ENCODE measurements at regions not wholly inside any gene's neighbourhood (a gene's known extent, or its start where the extent isn't known, plus 50 kb on each side); places are given as distances from the start of the nearest gene placed in this dataset.
A peak's percentile ranks its signal among the peaks of the same experiment; 100 is the strongest.

GRCh38 chr13:105008604-105009003, 1526.9 kb downstream of the EFNB2 start:
- no peaks in the 10 kb centered on the region for H3K4me1 Mint-ChIP-seq
- H3K9me3 Mint-ChIP-seq = no peaks in the 10 kb centered on the region
- no peaks in the 10 kb centered on the region for H3K36me3 Mint-ChIP-seq
- H3K4me3 Mint-ChIP-seq = no peak overlapping the region
- no peaks in the 10 kb centered on the region for H3K27me3 Mint-ChIP-seq
- DNase-seq = no peak
- ATAC-seq (ENCODE audit: low read depth in 2 of 2) = no peak
- H3K27ac Mint-ChIP-seq = no peak overlapping the region

GRCh38 chr13:105007166-105007808, 1528.2 kb downstream of the EFNB2 start:
- Mint-ChIP-seq H3K27ac (no peak overlapping the region), H3K9me3 (no peaks in the 10 kb centered on the region), H3K36me3 (no peaks in the 10 kb centered on the region), H3K4me1 (no peaks in the 10 kb centered on the region), H3K27me3 (no peaks in the 10 kb centered on the region), H3K4me3 (no peak overlapping the region)
- no peak for DNase-seq
- ATAC-seq (ENCODE audit: low read depth in 2 of 2) = no peak

GRCh38 chr13:104996022-104996421, 1539.4 kb downstream of the EFNB2 start:
- H3K9me3 Mint-ChIP-seq = peaks cover 0 to 2% (median 0%) of the 10 kb centered on the region in 7 donors
- H3K27me3 Mint-ChIP-seq = no peaks in the 10 kb centered on the region
- no peak overlapping the region for H3K27ac Mint-ChIP-seq
- no peaks in the 10 kb centered on the region for H3K4me1 Mint-ChIP-seq
- ATAC-seq (ENCODE audit: low read depth in 2 of 2) = no peak
- no peak overlapping the region for H3K4me3 Mint-ChIP-seq
- no peak for DNase-seq
- no peaks in the 10 kb centered on the region for H3K36me3 Mint-ChIP-seq

- DNase-seq = no peak
- no peak for ATAC-seq (ENCODE audit: low read depth in 2 of 2)
- Mint-ChIP-seq H3K27me3 (no peaks in the 10 kb centered on the region), H3K27ac (no peak overlapping the region), H3K9me3 (peaks cover 0 to 2% (median 0%) of the 10 kb centered on the region in 7 donors), H3K4me1 (no peaks in the 10 kb centered on the region), H3K36me3 (no peaks in the 10 kb centered on the region), H3K4me3 (no peak overlapping the region)
Measured at GRCh38 chr13:104993708-104994107, 1541.8 kb downstream of the EFNB2 start.

- Mint-ChIP-seq H3K27me3 (no peaks in the 10 kb centered on the region), H3K27ac (no peak overlapping the region), H3K36me3 (no peaks in the 10 kb centered on the region), H3K9me3 (no peaks in the 10 kb centered on the region), H3K4me1 (peaks cover 8 to 14% (median 12%) of the 10 kb centered on the region in 3 donors), H3K4me3 (no peak overlapping the region)
- no peak for ATAC-seq (ENCODE audit: low read depth in 2 of 2)
- DNase-seq = no peak
Measured at GRCh38 chr13:104987621-104988020, 1547.8 kb downstream of the EFNB2 start.

GRCh38 chr13:104984296-104984818, 1551.1 kb downstream of the EFNB2 start:
- Mint-ChIP-seq H3K27ac (peak overlapping the region in 3 of 6 donors; percentile 2 to 81 (median 51)), H3K27me3 (no peaks in the 10 kb centered on the region), H3K4me1 (peaks cover 8 to 14% (median 12%) of the 10 kb centered on the region in 3 donors), H3K36me3 (no peaks in the 10 kb centered on the region), H3K9me3 (no peaks in the 10 kb centered on the region), H3K4me3 (peak overlapping the region in 6 of 8 donors; percentile 5 to 55 (median 38))
- ATAC-seq (ENCODE audit: low read depth in 2 of 2) (peak; percentile 72 to 87), DNase-seq (no peak)

GRCh38 chr13:104983601-104984000, 1551.9 kb downstream of the EFNB2 start:
- no peak overlapping the region for H3K4me3 Mint-ChIP-seq
- ATAC-seq (ENCODE audit: low read depth in 2 of 2) (no peak), DNase-seq (no peak)
- H3K27me3 Mint-ChIP-seq = no peaks in the 10 kb centered on the region
- no peaks in the 10 kb centered on the region for H3K36me3 Mint-ChIP-seq
- peaks cover 8 to 14% (median 12%) of the 10 kb centered on the region in 3 donors for H3K4me1 Mint-ChIP-seq
- H3K27ac Mint-ChIP-seq = peak overlapping the region in 1 of 6 donors; percentile 88
- H3K9me3 Mint-ChIP-seq = no peaks in the 10 kb centered on the region

GRCh38 chr13:104980586-104980985, 1554.9 kb downstream of the EFNB2 start:
- peaks cover 8 to 14% (median 12%) of the 10 kb centered on the region in 3 donors for H3K4me1 Mint-ChIP-seq
- no peaks in the 10 kb centered on the region for H3K36me3 Mint-ChIP-seq
- ATAC-seq (ENCODE audit: low read depth in 2 of 2) (no peak), DNase-seq (no peak)
- no peak overlapping the region for H3K27ac Mint-ChIP-seq
- no peaks in the 10 kb centered on the region for H3K27me3 Mint-ChIP-seq
- H3K9me3 Mint-ChIP-seq = no peaks in the 10 kb centered on the region
- H3K4me3 Mint-ChIP-seq = no peak overlapping the region

- Mint-ChIP-seq H3K27me3 (no peaks in the 10 kb centered on the region), H3K36me3 (no peaks in the 10 kb centered on the region), H3K4me3 (no peak overlapping the region), H3K9me3 (no peaks in the 10 kb centered on the region), H3K4me1 (peaks cover 5 to 6% (median 6%) of the 10 kb centered on the region in 3 donors), H3K27ac (no peak overlapping the region)
- no peak for DNase-seq
- no peak for ATAC-seq (ENCODE audit: low read depth in 2 of 2)
Measured at GRCh38 chr13:104979281-104980030, 1556.0 kb downstream of the EFNB2 start.

GRCh38 chr13:104976986-104977385, 1558.5 kb downstream of the EFNB2 start:
- Mint-ChIP-seq H3K27me3 (no peaks in the 10 kb centered on the region), H3K9me3 (no peaks in the 10 kb centered on the region), H3K4me1 (no peaks in the 10 kb centered on the region), H3K36me3 (no peaks in the 10 kb centered on the region), H3K4me3 (no peak overlapping the region), H3K27ac (no peak overlapping the region)
- ATAC-seq (ENCODE audit: low read depth in 2 of 2) (no peak), DNase-seq (no peak)

GRCh38 chr13:104975272-104975671, 1560.2 kb downstream of the EFNB2 start:
- Mint-ChIP-seq H3K36me3 (no peaks in the 10 kb centered on the region), H3K27me3 (no peaks in the 10 kb centered on the region), H3K27ac (peak overlapping the region in 1 of 6 donors; percentile 18), H3K9me3 (no peaks in the 10 kb centered on the region), H3K4me3 (no peak overlapping the region), H3K4me1 (no peaks in the 10 kb centered on the region)
- DNase-seq (no peak), ATAC-seq (ENCODE audit: low read depth in 2 of 2) (no peak)

GRCh38 chr13:104968876-104969275, 1566.6 kb downstream of the EFNB2 start:
- Mint-ChIP-seq H3K36me3 (no peaks in the 10 kb centered on the region), H3K27me3 (no peaks in the 10 kb centered on the region), H3K4me1 (no peaks in the 10 kb centered on the region), H3K27ac (no peak overlapping the region), H3K4me3 (no peak overlapping the region), H3K9me3 (peaks cover 0 to 4% (median 0%) of the 10 kb centered on the region in 7 donors)
- ATAC-seq (ENCODE audit: low read depth in 2 of 2) (no peak), DNase-seq (no peak)

- DNase-seq = no peak
- Mint-ChIP-seq H3K4me3 (no peak overlapping the region), H3K9me3 (peaks cover 0 to 4% (median 0%) of the 10 kb centered on the region in 7 donors), H3K4me1 (no peaks in the 10 kb centered on the region), H3K27ac (no peak overlapping the region), H3K27me3 (no peaks in the 10 kb centered on the region), H3K36me3 (no peaks in the 10 kb centered on the region)
- no peak for ATAC-seq (ENCODE audit: low read depth in 2 of 2)
Measured at GRCh38 chr13:104967836-104968630, 1567.4 kb downstream of the EFNB2 start.

Data from naive B cell (primary cell).